ENCODE measurements at regions not wholly inside any gene's neighbourhood (a gene's known extent, or its start where the extent isn't known, plus 50 kb on each side); places are given as distances from the start of the nearest gene placed in this dataset.

DNA sequence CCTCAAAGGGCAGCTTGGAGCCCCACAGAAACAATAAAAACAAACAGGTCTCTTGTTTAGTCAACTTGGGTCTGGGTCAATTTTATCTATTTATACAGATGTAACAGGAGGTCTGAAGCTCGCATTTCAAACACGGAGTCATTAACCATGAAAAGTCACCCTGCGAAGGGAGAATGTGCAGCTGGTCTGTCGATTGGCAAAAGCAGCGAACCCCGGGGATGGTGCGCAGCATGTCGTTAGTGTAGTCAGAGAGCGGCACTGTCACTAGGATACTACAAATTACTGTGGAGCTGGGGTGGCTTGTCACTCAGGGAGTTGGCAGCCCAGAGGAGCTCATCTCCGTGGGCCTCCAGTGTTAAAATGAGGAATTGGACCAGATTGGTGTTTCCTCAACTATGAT lies 190.4 kb upstream of the ARG1 start:
- no peak for DNase-seq (ENCODE audit: low read depth in 3 of 3, low spot score in 1 of 3)

DNA sequence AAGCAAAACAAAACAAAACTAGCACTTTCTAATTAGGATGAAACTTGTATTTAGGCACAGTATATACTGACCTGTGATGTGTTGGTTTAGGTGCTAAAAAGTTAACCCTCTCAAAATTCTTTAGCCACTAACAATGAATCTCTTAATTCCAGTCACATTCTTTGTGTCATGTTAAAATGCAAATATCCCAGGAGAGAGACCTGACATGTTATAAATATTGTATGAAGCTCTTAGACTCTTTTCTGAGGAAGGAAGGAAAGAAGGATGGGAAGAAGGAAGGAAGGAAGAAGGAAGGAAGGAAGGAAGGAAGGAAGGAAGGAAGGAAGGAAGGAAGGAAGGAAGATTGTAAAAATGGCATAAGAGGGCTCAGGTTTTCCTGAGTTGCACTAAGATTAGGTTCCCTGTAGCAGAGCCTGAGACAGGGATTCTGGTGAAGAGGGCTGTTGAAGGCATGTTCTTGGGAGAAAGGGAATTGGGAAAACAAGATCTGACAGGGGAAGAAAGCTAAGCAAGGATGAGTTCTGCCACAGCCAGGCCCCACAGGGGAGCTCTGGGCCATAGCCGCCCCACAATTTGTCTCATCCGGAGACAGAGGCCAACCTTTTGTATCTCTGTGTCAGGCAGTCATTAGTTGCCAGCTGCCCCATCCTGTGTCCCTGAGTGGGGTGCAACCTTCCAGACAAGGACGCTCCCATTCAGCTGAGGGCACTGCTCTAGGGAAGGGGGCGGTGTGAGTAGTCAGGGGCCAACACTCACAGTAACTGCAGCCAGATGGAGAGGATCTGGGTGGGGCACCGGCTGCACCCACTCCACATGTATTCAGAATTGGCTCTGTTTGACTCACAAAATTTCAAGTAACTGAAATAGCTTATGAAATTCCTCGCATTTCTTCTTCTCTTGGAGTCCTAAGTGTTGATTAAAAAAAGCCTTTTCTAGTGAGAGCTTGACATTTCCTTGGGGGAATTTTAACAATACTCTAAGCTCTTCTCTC lies 189.3 kb upstream of the ARG1 start:
- DNase-seq (ENCODE audit: low read depth in 3 of 3, low spot score in 1 of 3), result no peak

DNA sequence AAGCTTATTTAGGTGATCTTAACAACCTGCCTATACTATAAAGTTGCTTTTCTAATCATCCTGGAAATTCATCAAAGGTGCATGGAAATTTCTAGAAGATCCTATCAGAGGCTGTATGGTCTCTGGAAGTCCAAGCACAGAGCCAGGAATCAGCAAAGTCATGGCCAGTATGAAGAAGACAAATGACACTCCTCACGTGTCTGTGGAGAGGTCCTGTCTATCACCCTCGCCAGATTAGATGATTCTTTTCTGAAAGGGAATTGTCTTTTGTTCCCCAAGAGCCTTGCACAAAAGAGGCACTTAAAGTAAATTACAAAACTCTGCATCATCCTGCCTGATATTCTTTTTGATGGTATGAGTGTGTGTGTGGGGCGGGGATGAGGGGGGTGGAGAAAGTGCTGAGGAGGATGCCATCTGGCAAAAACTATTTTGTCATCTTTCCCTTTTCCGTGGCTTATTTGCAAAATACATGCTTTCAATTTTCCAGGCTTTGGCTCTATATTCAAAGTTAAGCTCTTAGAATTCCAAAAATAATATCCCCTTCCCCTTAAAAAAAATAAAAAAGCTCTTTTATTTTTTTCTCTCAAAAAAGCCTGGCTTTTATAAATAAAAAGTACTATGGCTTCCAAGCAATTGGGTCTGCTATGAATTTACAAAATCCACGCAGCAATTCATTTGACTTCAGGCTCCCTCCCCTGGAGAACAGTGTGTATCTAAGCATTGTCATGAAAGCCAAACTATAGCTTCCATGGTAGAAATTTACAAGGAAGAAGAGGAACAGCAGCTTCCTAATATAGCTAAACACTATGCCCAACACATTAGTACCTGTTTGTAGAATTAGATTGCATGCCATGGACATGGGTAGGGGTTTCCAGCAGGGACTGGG lies 185.2 kb upstream of the ARG1 start:
- DNase-seq (ENCODE audit: low read depth in 3 of 3, low spot score in 1 of 3), result no peak

DNA sequence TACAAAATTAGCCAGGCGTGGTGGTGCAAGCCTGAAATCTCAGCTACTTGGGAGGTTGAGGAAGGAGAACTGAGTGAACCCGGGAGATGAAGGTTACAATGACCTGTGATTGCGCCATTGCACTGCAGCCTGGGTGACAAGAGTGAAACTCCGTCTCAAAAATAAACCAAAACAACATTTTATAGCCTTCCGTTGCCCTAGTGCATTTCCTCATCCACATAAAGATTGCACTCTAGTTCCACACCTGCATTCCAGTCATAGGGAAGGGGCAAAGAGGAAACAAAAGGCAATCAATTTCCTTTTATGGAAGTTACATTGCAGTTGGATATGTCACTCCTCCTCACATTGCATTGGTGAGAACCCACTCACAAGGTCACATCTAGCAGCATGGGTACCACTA lies 182.7 kb upstream of the ARG1 start:
- no peak for DNase-seq (ENCODE audit: low read depth in 3 of 3, low spot score in 1 of 3)

DNA sequence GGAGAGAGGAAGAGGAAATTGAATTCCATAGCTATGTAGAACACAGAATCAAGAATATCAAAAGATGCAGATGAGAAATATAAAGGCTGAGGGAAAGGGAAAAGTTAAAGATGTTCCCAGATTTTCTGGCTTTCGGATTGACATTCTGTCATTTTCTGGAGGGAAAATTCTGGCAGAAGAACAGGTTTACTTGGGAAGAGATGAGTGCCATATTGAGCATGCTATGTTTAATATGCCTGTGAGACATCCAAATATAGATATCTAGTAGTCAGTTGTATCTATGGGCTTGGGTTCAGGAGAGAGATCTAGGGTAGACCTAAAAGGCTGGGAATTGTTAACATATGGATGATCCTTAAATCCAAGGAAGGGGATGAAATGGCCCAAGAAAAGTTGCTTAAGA lies 181.9 kb upstream of the ARG1 start:
- DNase-seq (ENCODE audit: low read depth in 3 of 3, low spot score in 1 of 3), result no peak

DNA sequence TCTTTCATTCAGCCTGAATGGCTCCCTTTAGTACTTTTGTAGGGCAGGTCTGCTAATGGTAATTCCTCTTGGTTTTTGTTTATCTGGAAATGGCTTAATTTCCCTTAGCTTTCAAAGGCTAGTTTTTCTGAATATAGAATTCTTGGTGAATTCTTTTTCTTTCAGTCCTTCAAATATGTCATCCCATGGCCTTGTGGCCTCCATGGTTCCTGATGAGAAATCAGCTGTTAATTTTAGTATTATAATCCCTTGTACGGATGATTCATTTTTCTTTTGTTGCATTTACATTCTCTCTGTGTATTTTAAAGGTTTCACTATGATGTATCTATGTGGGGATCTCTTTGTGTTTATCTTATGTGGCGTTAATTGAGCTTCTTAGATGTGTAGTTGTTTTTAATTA lies 179.6 kb upstream of the ARG1 start:
- no peak for DNase-seq (ENCODE audit: low read depth in 3 of 3, low spot score in 1 of 3)

DNA sequence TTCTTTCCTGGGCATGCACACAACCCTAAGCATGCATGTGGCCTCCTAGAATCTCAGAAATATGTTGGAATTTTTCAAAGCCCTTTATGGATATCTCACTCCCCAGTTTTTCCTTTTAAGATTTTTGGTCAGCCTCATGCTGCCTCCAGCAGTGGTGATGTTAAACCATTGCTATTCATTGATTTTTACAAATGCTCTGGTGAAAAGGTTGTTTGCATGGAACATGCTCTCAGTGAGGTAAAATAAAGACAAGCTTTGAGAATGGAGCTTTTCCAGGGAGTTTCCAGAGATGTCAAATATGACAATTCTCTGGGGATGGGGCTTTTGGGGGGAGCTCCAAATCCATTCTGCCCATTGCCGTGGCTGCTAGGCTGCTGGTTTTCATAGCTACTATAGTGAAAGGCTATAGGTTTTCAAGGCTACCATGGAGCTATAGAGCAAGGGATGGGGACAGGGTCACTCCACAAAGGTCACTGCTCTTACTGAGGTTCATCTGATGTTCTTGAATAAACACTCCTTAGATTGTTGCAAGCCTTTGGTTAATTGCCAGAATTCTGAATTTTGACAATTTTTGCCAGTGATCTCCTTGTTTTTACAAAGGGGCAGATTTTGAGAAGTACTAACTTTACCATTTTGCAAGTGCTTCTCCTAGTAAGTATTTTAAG lies 178.1 kb upstream of the ARG1 start:
- DNase-seq (ENCODE audit: low read depth in 3 of 3, low spot score in 1 of 3), result no peak

DNA sequence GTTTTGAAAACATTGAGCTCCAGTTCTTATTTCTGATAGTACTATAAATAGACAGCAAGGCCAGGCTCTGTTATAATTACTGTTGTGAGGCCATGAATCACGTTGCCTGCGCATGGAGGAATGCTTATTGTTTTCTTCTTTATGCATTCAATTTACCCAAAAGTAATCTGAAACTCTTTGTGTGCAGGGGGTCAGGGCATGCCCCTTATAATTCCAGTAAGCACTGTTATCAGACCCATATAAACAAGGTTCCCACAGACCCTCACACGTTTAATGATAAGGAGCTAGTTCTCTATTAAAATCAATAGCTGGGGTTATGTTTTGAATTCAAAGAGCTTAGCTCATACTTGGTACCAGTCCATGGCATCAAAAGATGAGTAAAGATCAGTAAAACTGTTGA lies 174.8 kb upstream of the ARG1 start:
- no peak for DNase-seq (ENCODE audit: low read depth in 3 of 3, low spot score in 1 of 3)

DNA sequence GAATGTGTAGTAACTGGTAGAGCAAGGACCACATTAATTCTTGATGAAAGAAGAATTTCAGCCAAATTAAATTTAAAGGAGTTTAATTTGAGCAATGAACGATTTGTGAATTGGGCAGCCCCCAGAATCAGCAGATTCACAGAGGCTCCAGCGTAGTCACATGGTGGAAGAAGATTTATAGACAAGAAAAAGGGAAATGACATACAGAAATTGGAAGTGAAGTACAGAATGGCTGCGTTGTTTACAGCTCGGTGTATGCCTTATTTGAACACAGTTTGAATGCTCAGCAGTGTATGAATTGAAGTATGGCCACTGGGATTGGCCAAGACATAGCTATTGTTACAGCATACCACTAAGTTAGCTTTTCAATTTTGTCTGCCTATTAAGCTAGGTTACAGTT lies 173.6 kb upstream of the ARG1 start:
- DNase-seq (ENCODE audit: low read depth in 3 of 3, low spot score in 1 of 3), result no peak

DNA sequence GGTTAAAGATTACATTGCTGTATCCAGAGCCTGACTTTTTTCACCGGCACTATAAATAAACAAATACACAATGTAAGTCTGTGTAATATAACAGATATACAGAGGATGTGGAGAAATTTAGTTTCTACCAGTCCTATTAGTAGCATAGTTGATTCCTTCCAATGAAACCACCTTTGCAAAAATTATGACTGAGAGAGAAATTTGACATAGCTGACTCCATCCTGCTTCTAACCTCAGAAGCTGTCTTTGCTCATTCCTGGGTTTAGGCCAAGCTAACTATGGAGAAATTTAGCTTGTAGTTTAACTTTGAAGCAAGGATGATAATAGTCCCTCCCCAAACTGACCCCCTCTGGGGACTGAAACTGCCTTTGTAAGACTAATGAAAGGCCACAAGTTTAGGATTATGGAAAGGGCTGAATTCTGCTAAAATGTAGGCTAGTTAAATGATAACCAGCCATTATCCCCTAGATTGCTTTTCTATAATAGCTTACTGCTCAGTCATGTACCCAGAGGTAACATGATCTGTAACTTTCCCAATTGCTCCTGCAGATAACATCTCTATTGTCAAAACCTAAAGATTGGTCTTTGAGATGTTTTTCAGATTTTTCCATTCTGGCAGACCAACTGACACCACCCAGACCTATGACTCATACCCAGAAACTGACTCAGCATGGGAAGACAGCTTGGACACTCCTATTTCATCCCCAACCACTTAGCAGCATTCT lies 172.8 kb upstream of the ARG1 start:
- DNase-seq (ENCODE audit: low read depth in 3 of 3, low spot score in 1 of 3), result no peak

DNA sequence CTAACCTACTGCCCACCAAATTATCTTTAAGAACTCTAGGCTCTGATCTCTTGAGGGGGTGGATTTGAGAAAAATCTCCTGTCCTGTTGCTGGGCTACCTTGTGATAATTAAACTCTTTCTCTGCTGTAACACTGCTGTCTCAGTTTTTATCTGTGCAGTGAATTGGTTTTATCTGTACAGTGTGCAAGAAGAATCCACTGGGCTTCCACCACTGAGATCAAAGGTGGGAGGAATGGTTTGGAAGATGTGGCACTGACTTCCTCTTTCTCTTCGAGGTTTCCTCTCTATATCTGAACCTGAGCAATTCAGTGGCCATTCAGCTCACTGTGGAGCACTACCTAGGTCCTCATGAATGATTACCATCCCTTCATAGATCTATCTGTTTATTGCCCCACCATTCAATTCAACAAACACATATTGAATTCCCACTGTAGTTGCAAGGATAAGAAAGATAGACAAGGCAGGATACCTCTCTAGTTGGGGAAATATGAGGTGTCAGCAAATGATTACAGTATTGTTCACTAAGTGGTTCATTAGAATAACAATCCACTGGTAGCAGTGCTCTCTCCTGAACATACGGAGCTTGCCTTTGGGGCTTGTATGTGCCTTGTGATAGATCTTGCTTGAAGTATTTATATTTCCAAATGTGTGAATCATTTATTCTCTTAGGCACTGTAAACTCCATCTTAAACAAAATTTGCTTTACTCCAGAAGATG lies 172.1 kb upstream of the ARG1 start:
- DNase-seq (ENCODE audit: low read depth in 3 of 3, low spot score in 1 of 3), result no peak

DNA sequence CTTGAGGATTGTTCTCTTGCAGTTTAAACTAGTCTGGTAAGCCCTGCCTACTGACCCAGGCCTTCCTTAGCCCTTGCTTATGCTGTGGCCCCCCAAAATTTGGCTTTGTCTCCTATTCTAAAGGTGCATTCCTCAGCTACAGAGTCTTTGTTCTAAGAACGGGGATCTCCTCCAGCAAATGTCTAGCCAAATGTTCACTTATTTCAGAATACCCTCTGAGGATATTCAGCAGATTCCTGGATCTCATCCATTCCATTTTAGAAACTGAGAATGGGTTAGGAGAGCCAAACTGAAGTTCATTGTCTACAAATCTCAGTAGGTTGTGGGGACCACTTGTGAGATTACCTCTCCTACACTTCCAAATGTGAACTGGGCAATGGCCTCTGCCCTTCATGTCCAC lies 164.2 kb upstream of the ARG1 start:
- DNase-seq (ENCODE audit: low read depth in 3 of 3, low spot score in 1 of 3), result no peak

DNA sequence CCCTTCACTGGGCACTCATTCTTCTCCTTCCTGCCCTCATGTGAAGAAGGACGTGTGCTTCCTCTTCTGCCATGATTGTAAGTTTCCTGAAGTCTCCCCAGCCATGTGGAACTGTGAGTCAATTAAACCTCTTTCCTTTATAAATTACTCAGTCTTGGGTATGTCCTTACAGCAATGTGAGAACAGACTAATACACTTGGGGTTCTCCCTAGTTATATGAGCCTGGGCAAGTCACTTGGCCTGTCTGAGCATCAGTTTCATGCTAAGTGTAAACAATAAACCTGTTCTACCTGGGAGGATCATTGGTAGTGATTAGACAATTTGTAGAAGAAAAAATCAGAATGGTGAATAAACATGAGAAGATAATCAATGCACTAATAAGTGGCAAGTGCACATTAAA lies 162.2 kb upstream of the ARG1 start:
- DNase-seq (ENCODE audit: low read depth in 3 of 3, low spot score in 1 of 3), result no peak

DNA sequence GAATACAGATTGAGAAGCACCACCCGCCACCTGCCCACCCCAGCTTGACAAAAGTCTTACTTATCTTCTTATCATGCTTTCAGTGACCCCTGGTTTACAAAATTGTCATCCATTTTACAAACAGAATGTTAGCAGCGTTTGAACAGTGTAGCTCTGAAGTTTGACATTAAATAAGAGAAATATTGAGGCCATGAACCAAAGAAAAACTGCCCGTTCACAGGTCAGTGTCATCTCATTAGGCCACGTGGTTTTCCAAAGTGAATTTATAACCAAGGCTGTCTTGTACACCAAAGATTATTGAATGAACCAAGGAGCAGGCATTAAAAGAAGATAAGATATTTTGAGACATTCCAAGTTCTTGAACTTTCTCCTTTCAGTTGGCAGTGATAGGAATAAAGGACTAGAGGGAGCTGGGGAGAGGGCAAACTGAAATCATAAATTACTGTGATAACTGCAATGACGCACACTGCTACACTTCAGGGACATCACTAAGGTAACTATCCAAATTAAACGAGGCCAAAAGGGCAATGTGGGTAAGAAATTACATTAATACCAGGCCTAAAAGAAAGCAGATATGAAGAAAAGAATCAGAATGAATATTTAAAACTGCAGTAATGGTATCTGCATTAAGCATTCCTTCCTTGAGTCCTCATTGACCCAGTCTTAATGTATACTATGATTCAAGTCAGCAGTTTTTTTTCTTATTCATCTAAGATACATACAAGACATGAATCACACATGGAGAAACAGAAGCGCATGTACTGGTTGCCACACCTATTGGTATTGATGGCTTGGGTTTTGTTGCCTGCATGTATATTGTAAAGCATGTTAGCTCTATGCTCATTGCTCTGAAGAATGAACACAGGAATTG lies 159.8 kb upstream of the ARG1 start:
- no peak for DNase-seq (ENCODE audit: low read depth in 3 of 3, low spot score in 1 of 3)

DNA sequence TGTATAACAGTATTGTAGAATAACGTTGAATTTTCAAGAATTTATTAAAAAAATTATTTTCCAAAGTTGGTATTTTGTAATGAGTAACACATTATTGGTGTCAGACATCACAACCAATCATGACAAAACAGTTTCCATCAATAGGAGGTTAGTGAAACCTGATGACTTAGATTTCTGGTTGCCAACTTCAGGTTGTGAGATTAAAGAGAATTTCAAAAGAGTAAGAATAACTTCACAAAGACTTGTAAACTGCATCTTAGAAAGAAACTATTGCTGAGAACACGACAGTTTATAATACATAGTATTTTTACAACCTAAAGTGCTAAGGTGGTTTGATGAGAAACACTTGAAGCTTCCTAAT lies 159.2 kb upstream of the ARG1 start:
- no peak for DNase-seq (ENCODE audit: low read depth in 3 of 3, low spot score in 1 of 3)

DNA sequence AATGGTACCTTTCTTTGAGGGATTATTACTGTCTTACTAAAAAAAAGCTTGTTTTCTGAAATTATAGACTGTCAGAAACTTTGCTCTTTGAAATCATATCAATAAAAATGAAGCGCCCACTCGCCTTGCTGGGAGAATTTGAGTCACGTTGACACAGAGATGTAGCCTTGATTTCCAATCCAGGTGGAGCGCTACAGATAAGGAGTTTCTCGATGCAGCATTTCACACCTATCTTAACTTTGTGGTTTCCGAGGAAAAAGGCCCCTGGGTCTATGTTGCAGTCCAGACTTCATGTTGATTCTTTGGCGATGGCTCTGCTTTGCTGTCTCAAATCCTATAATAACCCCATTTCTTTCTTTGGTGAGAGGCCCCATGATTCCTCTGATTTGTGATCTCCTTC lies 158.1 kb upstream of the ARG1 start:
- DNase-seq (ENCODE audit: low read depth in 3 of 3, low spot score in 1 of 3), result no peak

DNA sequence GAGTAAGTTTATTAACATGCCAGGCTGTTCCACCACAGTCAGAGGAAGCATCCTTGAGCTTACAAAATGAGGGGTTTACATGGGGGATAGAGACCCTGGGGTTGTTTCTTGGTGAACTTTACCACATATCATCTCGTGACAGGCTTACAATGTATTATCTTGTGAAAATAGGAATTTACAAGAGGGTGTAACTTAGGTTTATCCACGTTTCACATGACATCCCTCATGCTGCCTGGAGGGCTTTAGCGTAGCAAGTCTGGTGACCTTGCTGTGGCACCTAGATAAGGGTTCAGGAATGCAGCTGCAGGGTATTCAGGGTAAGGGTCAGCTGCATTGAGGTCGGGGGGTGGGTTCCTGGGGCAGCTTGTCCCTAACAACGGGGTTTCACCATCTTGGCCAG lies 154.6 kb upstream of the ARG1 start:
- DNase-seq (ENCODE audit: low read depth in 3 of 3, low spot score in 1 of 3), result no peak

DNA sequence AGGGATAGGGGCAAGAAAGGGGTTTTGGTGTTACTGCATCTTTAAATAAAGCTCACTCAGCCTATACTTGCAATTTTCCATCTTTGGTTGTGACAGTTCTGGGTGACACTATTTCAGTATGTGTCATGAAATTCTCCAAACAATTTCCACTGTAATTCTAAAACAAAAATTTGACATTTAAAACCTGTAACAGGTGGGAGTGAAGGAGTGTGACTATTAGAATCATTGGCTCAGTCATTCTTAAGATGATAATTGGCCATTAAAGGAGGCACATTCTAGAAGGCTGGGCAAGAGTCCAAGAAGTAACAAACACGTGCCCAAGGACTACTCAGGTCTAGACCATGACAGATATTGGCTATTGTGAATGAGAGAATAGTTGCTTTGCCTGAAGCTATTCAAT lies 153.3 kb upstream of the ARG1 start:
- no peak for DNase-seq (ENCODE audit: low read depth in 3 of 3, low spot score in 1 of 3)

DNA sequence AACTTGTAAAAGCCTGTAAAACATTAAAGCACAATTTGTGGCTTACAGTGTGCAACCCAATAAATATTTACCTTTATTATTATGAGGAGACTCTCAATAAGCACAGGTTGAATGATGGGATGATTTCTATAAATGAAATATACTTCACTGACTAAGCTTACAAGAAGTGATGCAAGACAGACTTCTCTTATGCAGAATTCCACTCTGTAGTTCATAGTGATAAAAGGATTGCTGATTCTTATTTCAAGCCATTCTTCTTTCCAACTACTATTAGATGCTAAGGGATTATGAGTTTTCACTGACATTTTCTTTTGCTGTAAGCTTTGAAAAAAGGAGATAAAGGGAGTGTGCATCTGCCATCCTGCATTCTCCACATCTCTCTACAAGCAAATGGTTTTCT lies 149.0 kb upstream of the ARG1 start:
- DNase-seq (ENCODE audit: low read depth in 3 of 3, low spot score in 1 of 3), result no peak

All from stimulated activated CD4-positive, alpha-beta T cell treated with anti-CD3 and anti-CD28 coated beads, TNF-alpha, amount 100 ng/mL, for 1 hour (primary cell).